ENCODE measurements at regions not wholly inside any gene's neighbourhood (a gene's known extent, or its start where the extent isn't known, plus 50 kb on each side); places are given as distances from the start of the nearest gene placed in this dataset.
A peak's percentile ranks its signal among the peaks of the same experiment; 100 is the strongest.

DNA sequence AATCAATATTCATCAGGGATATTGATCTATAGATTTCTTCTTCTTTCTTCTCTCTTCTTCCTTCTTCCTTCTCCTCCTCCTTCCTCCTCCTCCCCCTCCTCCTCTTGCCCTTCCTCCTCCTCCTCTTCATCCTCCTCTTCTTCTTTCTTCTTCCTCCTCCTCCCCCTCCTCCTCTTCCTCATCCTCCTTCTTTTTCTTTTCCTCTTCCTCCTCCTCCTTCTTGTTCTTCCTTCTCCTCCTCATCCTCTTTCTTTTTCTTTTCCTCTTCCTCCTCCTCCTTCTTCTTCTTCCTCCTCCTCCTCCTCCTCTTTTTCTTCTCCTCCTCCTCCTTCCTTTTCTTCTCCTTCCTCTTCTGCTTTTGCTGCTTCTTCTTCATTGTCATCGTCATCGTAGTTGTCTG lies 52.4 kb upstream of the SERINC1 start:
- no peak for DNase-seq (ENCODE audit: low spot score)

- DNase-seq (ENCODE audit: low spot score): peak; percentile 72
These were observed 58.9 kb upstream of the SERINC1 start for GRCh38 chr6:122530440-122531046.

GRCh38 chr6:122548281-122548680 lies 61.9 kb upstream of the PKIB start:
- no peak for DNase-seq (ENCODE audit: low spot score)

DNA sequence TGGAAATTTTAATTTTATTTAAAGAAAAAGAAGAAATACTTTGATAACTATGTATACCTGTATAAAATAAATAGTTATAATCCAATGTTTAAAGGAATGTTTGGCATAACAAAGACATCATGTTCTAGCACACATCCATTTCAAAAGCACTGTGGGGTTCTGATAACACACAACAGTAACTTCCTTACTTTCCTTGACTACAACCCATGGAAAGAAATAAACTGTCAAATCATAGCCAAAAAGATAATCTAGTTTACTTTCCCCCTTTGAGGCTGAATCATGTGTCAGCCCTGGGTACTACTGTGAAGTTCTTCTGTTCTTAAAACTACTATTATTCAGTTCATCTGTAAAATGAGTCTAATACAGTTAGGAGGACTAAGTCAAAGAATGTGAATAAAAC lies 61.4 kb upstream of the PKIB start:
- DNase-seq (ENCODE audit: low spot score): no peak

DNA sequence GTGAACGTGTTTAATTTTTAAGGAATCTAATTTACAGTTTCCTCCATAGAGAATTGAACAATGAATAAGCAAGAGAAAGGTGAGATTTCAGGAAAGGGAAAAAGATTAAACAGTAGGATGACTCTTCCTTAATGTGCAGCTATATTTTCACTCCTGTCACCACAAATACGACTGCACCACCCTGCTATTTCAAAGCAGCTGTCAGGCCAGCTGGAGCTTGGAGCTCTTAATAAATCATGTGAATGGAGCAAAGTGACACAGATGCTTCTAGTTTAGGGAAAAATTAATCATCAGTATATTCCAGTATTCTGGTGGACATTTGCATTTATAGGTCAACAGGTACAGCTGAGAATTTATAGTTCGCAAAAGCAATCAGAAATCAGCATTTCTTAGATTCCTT lies 56.5 kb upstream of the PKIB start:
- no peak for DNase-seq (ENCODE audit: low spot score)

- no peak for DNase-seq (ENCODE audit: low spot score)
These were observed 54.6 kb upstream of the PKIB start for GRCh38 chr6:122555561-122555960.

DNA sequence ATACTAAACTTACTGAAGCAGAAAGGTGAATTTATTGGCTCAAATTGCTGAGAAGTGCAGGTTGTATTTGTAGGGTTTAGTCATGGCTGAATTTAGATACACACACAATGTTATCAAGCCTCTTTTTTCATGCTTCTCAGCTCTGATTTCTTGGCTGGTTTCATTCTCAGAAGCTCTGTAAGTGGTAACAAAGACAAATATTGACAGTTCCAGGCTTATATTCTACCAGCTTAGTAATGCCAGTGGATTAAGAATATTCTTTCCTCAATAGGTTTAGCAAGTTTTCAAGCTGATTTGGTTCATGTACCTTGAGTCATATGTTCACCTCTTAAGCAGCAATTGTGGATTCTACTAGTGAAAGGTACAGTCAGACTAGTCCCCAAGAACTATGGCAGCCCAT lies 52.1 kb upstream of the PKIB start:
- DNase-seq (ENCODE audit: low spot score): no peak

All from kidney tubule cell (primary cell).